GM21367 (cell line): ENCODE measurements at regions not wholly inside any gene's neighbourhood (a gene's known extent, or its start where the extent isn't known, plus 50 kb on each side); places are given as distances from the start of the nearest gene placed in this dataset.

Source experiments
- ATAC-seq: cut with Tn5 transposase; IDR thresholded peaks from one replicate; pipeline ENCODE4 v1.9.1; 2021; ENCODE audit not compliant: unreplicated experiment

DNA sequence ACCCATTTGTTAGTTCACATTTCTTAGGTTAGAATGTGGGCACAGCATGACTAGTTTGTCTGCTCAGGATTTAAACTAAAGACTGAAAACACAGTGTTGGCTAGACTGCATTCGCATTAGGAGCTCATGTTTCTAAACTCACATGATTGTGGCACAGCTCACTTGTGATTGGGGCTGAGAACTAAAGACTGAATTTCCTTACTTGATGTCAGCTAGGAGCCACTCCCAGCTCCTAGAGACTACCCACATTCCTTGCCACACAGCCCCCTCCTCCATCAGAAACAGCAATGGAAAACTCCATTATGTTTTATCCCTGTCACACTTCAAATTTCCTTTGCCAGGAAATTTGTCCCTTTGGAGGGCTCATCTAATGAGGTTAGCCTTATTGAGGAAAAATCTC, 170.2 kb upstream of the NUDT6 start:
- no peak for ATAC-seq

DNA sequence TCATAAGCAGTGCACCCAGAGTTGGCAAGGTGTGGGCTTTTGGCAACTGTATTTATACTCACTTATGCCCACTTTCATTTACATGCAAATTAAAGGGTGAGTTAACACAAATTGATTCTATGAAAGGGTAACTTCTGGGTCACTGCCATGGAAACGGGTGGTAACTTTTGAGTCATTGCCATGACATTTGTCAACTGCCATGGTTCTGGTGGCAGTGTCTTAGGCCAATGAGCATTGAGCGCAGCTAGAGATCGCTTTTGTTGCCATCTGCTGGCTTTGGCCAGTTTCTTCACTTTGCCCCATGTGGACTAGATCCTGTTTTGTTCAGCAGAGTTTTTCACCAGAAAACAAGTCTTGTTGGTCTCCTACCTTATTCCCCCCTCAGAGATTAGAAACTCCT, 170.8 kb upstream of the NUDT6 start:
- ATAC-seq: no peak

DNA sequence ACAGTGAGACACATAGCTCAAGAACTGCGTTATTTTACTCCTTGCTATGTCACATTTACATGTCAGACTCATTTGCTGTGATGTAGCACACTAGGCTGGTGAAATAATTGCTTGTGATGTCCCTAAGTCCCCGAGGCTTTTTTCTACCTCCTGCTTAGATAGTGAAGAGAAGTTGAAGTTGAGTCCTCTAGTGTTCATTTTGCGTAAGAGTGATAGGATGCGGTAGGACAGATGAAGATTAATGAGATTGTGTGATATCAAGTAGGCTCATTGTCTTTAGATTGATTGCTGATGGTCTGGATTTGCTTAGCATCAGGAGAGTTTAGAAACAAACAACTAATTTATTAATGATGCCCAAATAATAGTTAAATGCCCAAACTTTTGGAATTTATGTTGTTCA, 173.6 kb upstream of the NUDT6 start:
- no peak for ATAC-seq

DNA sequence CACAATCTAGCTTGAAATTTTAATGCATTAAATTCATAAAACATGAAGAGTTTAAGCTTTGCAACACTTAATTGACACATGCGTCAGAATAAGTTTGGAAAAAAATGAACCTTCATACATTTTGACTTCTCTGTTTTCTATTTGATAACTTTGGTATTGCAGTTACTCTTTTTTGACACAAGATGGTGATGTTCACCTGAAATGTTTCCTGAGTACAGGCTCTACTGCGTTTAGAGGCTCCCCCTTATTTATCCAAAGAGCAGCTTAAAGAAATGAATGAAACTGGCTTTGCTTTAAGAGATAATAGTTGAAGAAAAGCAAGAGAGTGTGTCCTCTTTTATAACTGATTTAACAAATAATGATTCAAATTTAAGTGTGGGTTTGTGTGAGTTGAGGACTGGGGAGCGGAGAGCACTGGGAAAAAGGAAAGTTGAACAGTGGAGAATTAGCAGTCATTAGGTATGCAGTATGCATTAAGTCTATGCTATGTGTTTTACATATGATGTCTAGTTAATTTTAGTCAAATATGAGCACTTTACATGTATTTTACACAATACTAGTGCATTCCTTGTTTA, 180.6 kb upstream of the NUDT6 start:
- ATAC-seq: peak; percentile 69

DNA sequence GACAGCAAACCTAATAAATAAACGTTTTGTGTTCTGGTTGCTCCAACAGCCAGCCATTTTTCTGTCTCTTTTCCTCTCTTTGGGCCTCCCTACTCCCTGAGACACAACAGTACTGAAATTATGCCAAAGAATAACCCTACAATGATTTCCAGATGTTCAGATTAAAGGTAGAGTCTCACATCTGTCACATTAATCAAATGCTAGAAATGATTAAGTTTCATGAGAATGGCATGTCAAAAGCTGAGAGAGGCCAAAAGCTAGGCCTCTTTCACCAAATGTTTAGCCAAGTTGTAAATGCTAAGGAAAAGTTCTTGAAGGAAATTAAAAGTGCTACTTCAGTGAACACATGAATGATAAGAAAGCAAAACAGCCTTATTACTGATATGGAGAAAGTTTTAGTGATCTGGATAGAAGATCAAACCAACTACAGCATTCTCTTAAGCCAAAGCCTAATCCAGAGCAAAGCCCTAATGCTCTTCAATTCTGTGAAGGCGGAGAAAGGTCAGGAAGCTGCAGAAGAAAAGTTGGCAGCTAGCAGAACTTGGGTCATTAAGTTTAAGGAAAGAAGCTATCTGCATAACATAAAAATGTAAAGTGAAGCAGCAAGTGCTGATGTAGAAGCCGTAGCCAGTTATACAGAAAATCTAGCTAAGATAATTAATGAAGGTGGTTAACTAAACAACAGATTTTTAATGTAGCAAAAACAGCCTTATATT, 182.1 kb upstream of the NUDT6 start:
- ATAC-seq: no peak

DNA sequence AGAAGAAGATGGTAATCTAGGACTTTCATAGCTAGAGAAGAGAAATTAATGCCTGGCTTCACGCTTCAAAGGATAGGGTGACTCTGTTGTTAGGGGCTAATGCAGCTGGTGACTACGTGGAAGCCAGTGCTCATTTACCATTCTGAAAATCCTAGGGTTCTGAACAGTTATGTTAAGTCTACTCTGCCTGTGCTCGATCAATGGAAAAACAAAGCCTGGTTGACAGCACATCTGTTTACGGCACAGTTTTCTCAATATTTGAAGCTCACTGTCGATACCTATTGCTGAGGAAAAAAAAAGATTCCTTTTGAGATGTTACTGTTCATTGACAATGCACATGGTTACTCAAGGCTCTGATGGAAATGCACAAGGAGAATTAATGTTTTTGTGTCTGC, 182.6 kb upstream of the NUDT6 start:
- ATAC-seq: no peak

DNA sequence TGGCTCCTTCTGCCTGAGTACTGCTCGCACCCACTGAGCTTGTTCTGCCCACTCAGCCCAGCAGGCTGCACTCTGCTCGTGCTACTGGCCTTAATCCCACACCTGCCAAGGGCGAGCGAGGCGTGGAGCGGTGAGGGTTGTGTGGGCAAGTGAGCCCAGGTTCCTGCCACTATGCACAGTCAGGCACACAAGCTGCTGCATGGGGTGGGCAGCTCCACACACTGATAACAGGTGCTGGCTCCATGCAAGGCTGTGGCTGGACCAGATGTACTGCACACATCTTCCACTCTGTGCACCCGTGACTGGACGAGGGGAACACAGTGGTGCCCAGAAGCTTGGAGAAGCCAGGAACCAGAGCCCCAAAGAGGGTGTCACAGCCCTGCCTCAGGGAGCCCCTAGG, 184.3 kb upstream of the NUDT6 start:
- ATAC-seq: no peak

DNA sequence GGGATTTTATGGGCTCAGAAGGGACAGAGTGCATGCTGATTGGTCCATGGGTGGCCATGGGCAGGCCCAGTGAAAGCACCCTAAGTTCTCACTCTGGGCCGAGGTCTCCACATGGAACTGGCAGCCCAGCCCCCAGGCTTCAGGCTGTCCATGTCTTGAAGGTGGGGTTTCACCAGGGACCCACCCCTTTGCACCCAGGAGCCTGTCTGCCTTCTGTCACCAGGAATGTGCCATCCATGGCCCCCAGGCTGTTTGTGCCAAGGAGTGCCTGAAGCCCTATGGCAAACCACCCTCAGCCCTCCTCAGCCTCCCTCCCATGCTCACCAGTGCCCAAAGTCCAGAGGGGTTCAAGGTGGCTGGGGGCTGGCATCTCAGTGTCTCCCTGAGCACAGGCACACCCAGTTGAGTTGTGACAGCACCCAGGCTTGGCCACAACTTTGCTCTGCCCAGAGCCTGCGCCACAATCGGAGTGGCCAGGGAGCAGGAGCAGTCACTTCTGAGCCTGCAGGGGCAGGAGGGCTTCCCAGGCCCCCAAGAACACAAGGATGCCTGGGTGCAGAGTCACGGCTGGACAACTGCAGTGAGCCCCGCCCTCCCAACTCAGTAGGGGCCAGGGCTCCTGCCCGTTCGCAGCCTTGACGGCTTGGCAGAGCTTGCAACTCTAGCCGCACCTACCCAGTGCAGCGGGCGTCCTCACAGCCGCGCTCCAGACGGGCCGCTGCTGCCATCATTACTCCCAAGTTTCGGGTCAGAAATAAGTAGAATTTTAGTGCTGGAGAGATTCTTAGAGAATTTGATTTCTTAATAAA, 185.3 kb upstream of the NUDT6 start:
- ATAC-seq: no peak

DNA sequence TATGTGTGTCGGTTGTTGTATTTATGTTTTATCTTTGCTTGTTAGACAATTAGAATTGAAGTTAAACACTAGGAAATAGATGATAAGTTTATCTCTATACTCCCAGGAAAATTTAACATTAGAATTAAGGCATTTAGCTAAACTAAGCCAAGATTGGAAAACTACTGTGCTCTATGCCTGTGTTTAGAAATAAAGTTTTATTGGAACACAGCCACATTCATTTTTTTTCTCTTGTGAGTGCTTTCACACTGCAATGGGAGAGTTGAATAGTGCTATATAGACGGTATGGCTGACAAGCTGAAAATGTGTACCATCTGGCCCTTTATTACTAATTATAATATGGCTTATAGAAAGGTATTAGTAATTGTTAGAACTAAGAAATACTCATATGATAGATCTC, 186.7 kb upstream of the NUDT6 start:
- ATAC-seq: no peak

DNA sequence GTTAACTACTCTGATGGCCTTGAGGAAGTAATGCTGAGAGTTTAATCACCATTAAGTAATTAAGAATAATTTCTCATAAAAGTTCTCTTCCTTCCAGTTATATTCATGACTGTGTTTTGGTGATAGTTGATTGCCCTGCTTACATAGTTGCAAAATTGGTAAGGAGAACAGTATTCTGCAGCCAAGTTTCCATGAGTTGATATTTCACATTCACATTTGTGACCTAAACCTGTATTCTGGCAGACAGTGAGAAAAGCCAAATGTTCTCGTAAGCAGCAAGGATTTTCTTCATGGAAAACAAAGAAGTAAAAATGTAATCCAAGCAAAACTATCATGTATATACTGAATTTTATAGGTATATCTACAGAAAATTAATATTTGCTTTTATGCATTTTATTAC, 187.8 kb upstream of the NUDT6 start:
- no peak for ATAC-seq

DNA sequence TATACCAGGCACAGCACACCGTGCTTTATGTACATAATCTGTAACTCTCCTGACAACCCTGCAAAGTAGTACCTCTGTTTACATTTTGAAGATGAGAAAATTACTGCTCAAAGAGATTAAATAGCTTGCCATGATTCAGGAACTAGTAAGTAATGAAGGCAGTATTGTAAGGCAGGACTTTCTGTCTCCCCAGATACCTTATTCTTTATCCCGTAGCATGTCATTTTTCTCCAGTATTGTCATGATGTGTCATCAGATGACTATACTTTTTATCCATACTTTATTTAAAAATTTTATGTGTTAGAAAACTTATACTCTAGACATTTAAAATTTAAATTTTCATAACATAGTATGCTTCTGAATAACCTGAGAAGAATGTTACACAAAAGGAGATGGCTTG, 188.3 kb upstream of the NUDT6 start:
- ATAC-seq: no peak

DNA sequence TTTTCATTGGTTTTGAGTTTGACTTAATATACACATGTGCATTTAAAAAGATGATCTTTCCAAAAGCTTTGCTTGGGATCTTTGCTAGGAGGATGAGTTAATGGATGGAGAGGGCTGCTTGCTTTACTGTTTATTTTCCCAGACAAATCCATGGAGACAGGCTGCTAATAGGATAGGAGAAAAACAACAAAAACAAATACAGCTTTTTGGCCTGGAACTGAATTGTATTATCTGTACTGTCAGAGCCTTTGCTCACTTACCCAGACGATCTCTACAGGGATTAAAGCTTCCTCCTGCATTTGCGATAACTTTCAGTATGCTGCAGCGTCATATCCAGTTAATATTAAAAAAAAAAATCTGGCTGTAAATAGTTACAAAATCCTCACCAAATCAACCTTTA, 190.8 kb upstream of the NUDT6 start:
- no peak for ATAC-seq

DNA sequence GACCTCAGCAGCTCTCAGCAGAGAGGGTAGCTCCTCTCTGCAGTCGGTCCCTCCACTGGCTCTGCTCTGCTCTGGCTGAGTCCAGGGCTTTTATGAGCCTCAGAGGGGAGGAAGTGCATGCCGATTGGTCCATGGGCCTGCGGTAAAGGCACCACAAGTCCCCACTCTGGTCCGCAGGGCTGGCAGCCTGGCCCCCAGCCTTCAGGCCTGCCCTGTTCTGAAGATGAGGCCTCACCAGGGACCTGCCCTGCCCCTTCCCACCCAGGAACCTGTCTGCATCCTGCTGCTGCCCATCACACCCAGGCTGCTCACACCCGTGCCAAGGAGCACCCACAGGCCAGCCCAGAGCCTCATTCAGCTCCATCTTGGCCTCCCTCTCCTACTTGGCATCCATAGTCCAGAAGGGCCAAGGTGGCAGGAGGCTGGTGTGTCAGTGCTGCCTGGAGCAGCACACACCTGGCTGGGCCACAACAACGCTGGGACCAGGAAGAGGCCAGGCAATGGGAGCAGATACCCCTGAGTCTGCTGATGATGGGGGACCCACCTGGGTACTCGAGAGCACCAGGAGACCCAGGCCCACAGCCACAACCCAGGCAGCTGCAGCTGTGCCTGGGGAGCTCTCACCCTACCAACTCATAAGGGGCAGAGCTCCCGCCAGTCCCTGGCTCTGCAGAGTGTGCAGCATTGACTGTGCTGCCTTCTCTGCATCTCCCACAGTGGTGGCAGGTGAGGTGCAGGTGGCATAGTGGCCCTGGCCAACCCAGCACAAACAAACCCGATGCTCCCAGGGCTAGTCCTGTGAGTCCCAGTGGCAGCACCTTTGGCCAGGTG, 191.9 kb upstream of the NUDT6 start:
- ATAC-seq: no peak

DNA sequence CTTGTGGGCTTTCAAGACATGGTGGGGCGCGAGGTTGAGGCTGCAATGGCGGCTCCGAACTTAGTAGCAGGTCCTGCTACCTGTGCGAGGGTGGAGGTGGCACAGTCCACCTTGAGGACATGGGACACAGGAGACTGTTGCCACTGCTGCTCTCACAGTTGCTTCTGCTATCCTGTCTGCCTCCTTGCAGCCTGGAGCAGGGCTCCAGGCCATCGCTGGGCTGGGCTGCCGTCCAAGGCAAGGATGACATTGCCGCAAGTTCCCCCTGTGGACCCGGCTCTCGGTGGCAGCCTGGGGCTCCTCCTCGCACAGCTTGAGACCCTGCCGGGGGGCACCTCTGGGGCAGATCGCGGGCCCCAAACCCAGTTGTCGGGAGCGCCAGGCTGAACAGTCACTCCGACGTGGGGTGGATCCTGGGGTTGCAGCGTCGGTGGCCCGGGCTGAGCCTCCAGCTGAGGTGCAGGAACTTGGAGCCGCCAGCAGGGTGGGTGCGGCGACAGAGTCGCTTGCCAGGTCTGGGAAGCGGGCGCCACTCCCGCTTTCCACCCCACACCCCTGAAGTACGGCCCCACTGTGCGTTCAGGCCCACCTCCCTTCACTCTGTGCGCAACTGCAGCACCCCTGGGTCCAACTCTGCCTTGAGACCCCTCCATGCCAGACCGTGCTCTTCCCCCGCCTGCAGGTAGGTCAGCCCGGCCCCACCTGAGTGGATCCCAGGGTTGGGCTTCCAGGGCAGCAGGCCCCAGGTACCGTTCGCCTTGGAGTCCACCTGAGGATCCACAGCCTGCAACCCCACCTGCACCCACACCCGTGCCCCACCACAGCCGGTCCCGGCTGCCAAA, 192.7 kb upstream of the NUDT6 start:
- no peak for ATAC-seq

DNA sequence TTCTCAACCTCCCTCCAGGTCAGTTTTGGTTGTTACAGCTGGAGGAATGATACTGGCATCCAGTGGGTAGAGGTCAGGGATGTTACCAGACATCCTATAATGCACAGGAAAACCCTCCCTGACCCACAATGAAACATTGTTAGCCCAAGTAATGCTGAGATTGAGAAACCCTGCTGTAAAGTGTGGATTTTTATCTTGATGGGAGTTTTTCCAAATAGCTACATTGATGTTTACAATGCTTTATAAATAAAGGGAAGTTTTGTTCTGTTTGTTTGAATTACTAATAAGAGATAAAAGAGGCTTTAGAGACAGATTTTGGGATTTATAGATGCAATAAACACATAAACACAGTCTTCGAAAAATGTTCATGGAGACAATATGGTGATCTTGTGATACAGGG, 194.0 kb upstream of the NUDT6 start:
- ATAC-seq: no peak

DNA sequence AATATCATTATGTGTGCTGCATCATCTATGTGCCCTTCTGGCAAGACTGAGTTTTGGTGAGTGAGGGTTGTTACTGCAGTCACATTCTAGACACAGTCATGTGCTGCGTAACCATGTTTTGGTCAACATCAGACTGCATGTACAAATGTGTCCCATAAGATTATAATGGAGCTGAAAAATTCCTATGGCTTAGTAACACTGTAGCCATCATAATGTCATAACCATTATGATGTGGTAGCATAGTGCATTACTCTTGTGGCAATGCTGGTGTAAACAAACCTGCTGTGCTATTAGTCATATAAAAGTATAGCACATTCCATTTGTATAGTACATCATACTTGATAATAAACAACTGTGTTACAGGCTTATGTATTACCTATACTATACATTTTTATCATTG, 198.1 kb upstream of the NUDT6 start:
- ATAC-seq: no peak

DNA sequence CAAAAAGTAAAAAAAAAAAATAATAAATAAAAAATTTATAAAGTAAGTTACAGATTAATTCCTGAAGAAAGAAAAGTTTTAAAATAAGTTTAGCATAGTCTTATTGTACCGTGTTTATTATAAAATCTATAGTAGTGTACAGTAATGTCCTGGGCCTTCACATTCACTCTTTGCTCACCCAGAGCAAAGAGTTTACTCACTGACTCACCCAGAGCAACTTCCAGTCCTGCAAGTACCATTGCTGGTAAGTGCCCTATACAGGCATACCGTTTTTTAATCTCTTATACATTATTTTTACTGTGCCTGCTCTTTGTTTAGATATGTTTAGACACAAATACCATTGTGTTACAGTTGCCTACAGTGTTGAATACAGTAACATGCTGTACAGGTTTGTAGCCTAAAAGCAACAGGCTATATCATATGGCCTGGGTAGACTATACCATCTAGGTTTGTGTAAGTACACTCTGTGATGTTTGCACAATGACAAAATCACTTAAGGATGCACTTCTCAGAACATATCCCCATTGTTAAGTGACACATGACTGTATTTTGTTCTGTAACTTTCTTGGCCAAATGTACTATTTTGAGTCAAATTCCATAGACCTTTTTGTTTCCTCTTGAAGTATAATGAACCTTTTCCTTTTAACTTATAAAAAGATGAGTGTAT, 199.0 kb upstream of the NUDT6 start:
- no peak for ATAC-seq

DNA sequence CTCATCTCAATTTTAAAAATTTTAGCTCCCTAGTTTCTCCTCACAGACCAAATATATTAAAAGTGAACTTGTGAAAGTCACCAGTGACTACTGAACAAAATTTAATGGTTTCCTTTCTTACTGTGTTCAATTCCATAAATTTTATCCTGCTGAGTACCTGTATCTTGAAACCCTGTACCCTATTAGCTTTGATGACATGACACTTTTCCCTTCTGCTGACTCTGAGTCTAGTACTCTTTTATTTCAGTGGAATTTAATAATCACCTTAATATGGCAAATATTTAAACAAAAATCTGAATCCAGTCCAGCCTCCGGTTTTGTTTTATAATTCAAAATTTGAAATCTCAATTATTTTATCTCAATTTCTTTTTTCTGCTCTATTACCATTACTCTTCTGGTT, 203.1 kb upstream of the NUDT6 start:
- no peak for ATAC-seq

DNA sequence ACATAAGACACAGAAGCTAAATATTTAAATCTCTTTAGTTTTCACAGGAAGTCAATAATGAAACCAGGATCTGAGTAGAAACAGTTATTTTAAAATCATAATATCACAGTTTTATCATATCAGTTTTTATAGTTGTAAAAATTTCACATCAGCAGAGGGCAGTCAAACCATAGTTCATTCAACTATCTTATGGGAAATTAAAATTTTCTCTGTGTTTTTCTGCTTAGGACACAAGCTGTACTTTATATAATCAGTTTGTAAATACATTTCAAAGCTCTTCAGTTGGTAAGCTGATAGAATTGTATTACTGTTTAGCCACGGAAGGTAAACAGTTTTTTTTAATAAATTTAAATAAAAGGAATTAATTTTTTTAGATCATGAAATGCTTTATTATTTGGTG, 204.8 kb upstream of the NUDT6 start:
- no peak for ATAC-seq

DNA sequence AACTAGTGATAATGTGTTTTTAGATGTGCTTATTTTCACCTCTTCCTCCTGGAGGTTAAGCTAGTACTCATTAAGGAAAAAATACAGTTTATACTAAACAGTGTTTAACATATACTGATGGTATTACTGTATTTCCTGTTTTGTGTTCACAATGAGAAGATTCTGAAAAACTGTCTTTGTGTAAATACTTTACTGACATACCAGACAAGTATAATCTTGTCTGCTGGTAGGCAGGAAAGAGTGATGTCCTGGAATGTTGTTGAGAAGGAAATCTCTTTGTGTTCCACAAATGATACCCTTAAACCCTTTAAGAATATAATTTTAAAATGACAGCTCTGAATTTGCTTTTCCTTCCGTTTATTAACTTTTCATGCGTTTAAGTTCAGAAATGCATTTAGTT, 205.5 kb upstream of the NUDT6 start:
- no peak for ATAC-seq
